CD14-positive monocyte (primary cell): ENCODE measurements at regions not wholly inside any gene's neighbourhood (a gene's known extent, or its start where the extent isn't known, plus 50 kb on each side); places are given as distances from the start of the nearest gene placed in this dataset.
A peak's percentile ranks its signal among the peaks of the same experiment; 100 is the strongest.

Experiments
- DNase-seq, 3 donors: peaks; one replicate each; pipeline ENCODE4 v3.0.0-alpha.2; 2011 to 2022
- H2AFZ ChIP-seq: 2 replicates; pipeline ENCODE4 v1.6.0; 2012; ENCODE audit warnings: mild to moderate bottlenecking, low read depth, low read length, inconsistent platforms; ENCODE audit not compliant: insufficient read depth, poor library complexity, severe bottlenecking
- H3K27ac ChIP-seq, 2 donors: 1 replicate in 1 of 2; 2 replicates in 1 of 2; pipeline ENCODE4 v1.5.1; 2012 to 2013; ENCODE audit warnings: low read length in 2 of 2, control low read depth in 1 of 2, inconsistent platforms in 1 of 2, low read depth in 1 of 2, mild to moderate bottlenecking in 1 of 2
- H3K27me3 ChIP-seq, 2 donors: one replicate each; pipeline versions ENCODE4 v1.6.0 to v1.6.1; 2011 to 2013; ENCODE audit warnings: low read length in 2 of 2; ENCODE audit not compliant: control insufficient read depth in 2 of 2, insufficient read depth in 2 of 2
- H3K36me3 ChIP-seq, 2 donors: replicated peaks in 1 of 2; 1 replicate in 1 of 2; 2 replicates in 1 of 2; pipeline versions ENCODE4 v1.5.1 to v1.6.1; 2012 to 2013; ENCODE audit warnings: low read length in 2 of 2, control low read depth in 1 of 2, inconsistent platforms in 1 of 2, mild to moderate bottlenecking in 1 of 2; ENCODE audit not compliant: insufficient read depth in 2 of 2, control insufficient read depth in 1 of 2
- H3K4me1 ChIP-seq, 2 donors: 1 replicate in 1 of 2; 2 replicates in 1 of 2; pipeline versions ENCODE4 v1.5.1 to v1.6.1; 2012 to 2013; ENCODE audit warnings: low read length in 2 of 2, control low read depth in 1 of 2, inconsistent platforms in 1 of 2, mild to moderate bottlenecking in 1 of 2, moderate library complexity in 1 of 2; ENCODE audit not compliant: insufficient read depth in 2 of 2, control insufficient read depth in 1 of 2
- H3K4me2 ChIP-seq: replicated peaks from 2 replicates; pipeline ENCODE3; 2012; ENCODE audit warnings: low read length, moderate library complexity, mild to moderate bottlenecking; ENCODE audit not compliant: poor library complexity, severe bottlenecking; ENCODE audit errors: extremely low read depth
- H3K4me3 ChIP-seq, 3 experiments: fragments of 200-600 bp in 1 of 3; sonication (generic) in 1 of 3; replicated peaks in 1 of 3; 1 replicate in 2 of 3; 2 replicates in 1 of 3; pipeline ENCODE4 v1.5.1; 2011 to 2013; ENCODE audit warnings: low read length in 3 of 3, mild to moderate bottlenecking in 3 of 3, control low read depth in 2 of 3, low read depth in 2 of 3, inconsistent platforms in 1 of 3, moderate library complexity in 1 of 3
- H3K79me2 ChIP-seq: 2 replicates; pipeline ENCODE4 v1.6.0; 2012; ENCODE audit warnings: mild to moderate bottlenecking, control low read depth, inconsistent platforms, low read length, moderate library complexity; ENCODE audit not compliant: insufficient read depth
- H3K9ac ChIP-seq: 2 replicates; pipeline ENCODE4 v1.6.0; 2017; ENCODE audit warnings: low read length, mild to moderate bottlenecking; ENCODE audit not compliant: insufficient read depth, poor library complexity, severe bottlenecking
- H3K9me3 ChIP-seq, 2 donors: replicated peaks in 1 of 2; 1 replicate in 1 of 2; 2 replicates in 1 of 2; pipeline versions ENCODE4 v1.5.1 to v1.6.1; 2012 to 2013; ENCODE audit warnings: low read length in 2 of 2, control low read depth in 1 of 2; ENCODE audit not compliant: control insufficient read depth in 1 of 2, insufficient read depth in 1 of 2
- H4K20me1 ChIP-seq: 2 replicates; pipeline ENCODE4 v1.6.0; 2012; ENCODE audit warnings: mild to moderate bottlenecking, low read length, control low read depth, moderate library complexity; ENCODE audit not compliant: insufficient read depth
- H3K27ac Mint-ChIP-seq, 7 donors: one replicate each; pipeline ENCODE4 v1.8.0; 2020; ENCODE audit warnings: mild to moderate bottlenecking in 7 of 7, mixed read lengths in 7 of 7, moderate library complexity in 6 of 7, inconsistent platforms in 2 of 7
- H3K27me3 Mint-ChIP-seq, 3 donors: one replicate each; pipeline ENCODE4 v1.8.0; 2021 to 2022; ENCODE audit warnings: low read depth in 3 of 3, mild to moderate bottlenecking in 3 of 3, mixed read lengths in 3 of 3, moderate library complexity in 3 of 3, inconsistent platforms in 1 of 3
- H3K36me3 Mint-ChIP-seq, 2 donors: one replicate each; pipeline ENCODE4 v1.8.0; 2020; ENCODE audit warnings: mixed read lengths in 2 of 2, inconsistent platforms in 1 of 2, mild to moderate bottlenecking in 1 of 2
- H3K4me1 Mint-ChIP-seq: one replicate; pipeline ENCODE4 v1.8.0; 2020; ENCODE audit warnings: mild to moderate bottlenecking, mixed read lengths
- H3K4me3 Mint-ChIP-seq, 2 donors: one replicate each; pipeline ENCODE4 v1.8.0; 2020; ENCODE audit warnings: mild to moderate bottlenecking in 2 of 2, mixed read lengths in 2 of 2, moderate library complexity in 1 of 2
- H3K9me3 Mint-ChIP-seq, 7 donors: one replicate each; pipeline ENCODE4 v1.8.0; 2020 to 2022; ENCODE audit warnings: mixed read lengths in 7 of 7, mild to moderate bottlenecking in 6 of 7, moderate library complexity in 6 of 7, inconsistent platforms in 2 of 7
- CTCF ChIP-seq: fragments of 200-600 bp; IDR thresholded peaks from one replicate; pipeline ENCODE4 v1.8.0; 2022; ENCODE audit warnings: antibody characterized with exemption, mild to moderate bottlenecking
- WGBS: methylation state at CpG from one replicate; pipeline ENCODE4 v1.1.5; 2013; ENCODE audit warnings: missing lambda C conversion rate; ENCODE audit not compliant: insufficient coverage; 5-methylcytosine and 5-hydroxymethylcytosine counted together
- intact Hi-C, 2 donors: fragments of 100-400 bp; cut with micrococcal nuclease; formaldehyde crosslinking; loops; one replicate each; pipeline versions ENCODE4 v1.15.0 to v1.15.1; 2023

GRCh38 chr4:60709061-60709460, 491.1 kb upstream of the ADGRL3 start:
- H3K27me3 Mint-ChIP-seq = peaks cover 0 to 2% (median 0%) of the 10 kb centered on the region in 3 donors
- Histone ChIP-seq H3K27me3 (no peaks in the 10 kb centered on the region), H3K4me2 (no peak overlapping the region), H3K36me3 (no peaks in the 10 kb centered on the region), H3K4me1 (no peaks in the 10 kb centered on the region), H3K79me2 (no peaks in the 10 kb centered on the region), H3K9ac (no peak overlapping the region), H3K27ac (no peak overlapping the region), H3K9me3 (peaks cover 0 to 2% of the 10 kb centered on the region in 2 donors), H3K4me3 (no peak overlapping the region), H4K20me1 (no peaks in the 10 kb centered on the region), H2AFZ (no peak overlapping the region)
- TF ChIP-seq CTCF = no peak
- H3K4me3 Mint-ChIP-seq = no peak overlapping the region
- intact Hi-C loops = no loop called here
- WGBS = no CpG with 5 or more reads among the region's 2 CpGs
- peaks cover 0 to 5% (median 0%) of the 10 kb centered on the region in 7 donors for H3K9me3 Mint-ChIP-seq
- no peaks in the 10 kb centered on the region for H3K36me3 Mint-ChIP-seq
- no peaks in the 10 kb centered on the region for H3K4me1 Mint-ChIP-seq
- peak overlapping the region in 1 of 7 donors; percentile 35 for H3K27ac Mint-ChIP-seq
- DNase-seq = no peak

DNA sequence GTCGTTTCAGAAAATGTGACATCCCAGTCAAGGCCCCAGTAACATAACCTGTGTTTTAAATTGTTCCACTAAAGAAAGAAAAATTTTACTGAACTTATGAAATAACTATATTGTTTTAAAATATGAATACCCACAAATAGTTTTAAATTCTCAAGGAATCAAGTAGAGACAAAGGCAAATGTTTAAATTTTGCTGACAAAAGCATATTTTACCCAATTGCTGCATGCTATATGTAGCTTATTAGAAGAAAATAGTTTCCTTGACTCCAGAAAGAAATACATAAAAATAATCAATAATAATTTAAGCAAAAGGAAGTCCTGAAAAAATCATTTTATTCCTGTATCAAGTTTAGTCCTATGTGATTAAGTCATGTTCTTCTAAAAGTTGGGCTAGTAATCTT, 481.3 kb upstream of the ADGRL3 start:
- WGBS = no CpG with 5 or more reads among the region's 1 CpG

More for the DNA sequence above, 481.3 kb upstream of the ADGRL3 start:
- Histone ChIP-seq H3K79me2 (no peaks in the 10 kb centered on the region), H4K20me1 (no peaks in the 10 kb centered on the region), H3K4me3 (no peak overlapping the region), H3K9me3 (no peaks in the 10 kb centered on the region), H3K4me2 (no peak overlapping the region), H3K9ac (no peak overlapping the region), H2AFZ (no peak overlapping the region), H3K27me3 (no peaks in the 10 kb centered on the region), H3K4me1 (no peaks in the 10 kb centered on the region), H3K36me3 (no peaks in the 10 kb centered on the region), H3K27ac (no peak overlapping the region)
- Mint-ChIP-seq H3K36me3 (no peaks in the 10 kb centered on the region), H3K9me3 (peaks cover 0 to 9% (median 4%) of the 10 kb centered on the region in 7 donors), H3K27me3 (peaks cover 0 to 2% (median 0%) of the 10 kb centered on the region in 3 donors), H3K4me3 (no peak overlapping the region), H3K4me1 (no peaks in the 10 kb centered on the region), H3K27ac (no peak overlapping the region)
- intact Hi-C loops = no loop called here
- no peak for TF ChIP-seq CTCF
- DNase-seq = no peak
